ENCODE measurements at regions not wholly inside any gene's neighbourhood (a gene's known extent, or its start where the extent isn't known, plus 50 kb on each side); places are given as distances from the start of the nearest gene placed in this dataset.

GRCh38 chr10:36597756-36598320 lies 527.6 kb upstream of the ANKRD30A start:
- no peaks in the 10 kb centered on the region for H3K9me3 ChIP-seq (ENCODE audit: control insufficient read depth, low read length)
- DNase-seq = no peak
- no peaks in the 10 kb centered on the region for H3K36me3 ChIP-seq (ENCODE audit: control insufficient read depth, insufficient read depth, low read length)
- H3K27ac ChIP-seq (ENCODE audit: insufficient read depth, low read length, poor library complexity, severe bottlenecking) = no peak overlapping the region
- no peak overlapping the region for H3K4me3 ChIP-seq (ENCODE audit: insufficient read depth, low read depth, low read length, poor library complexity, severe bottlenecking)
- H3K27me3 ChIP-seq (replicated peaks; ENCODE audit: control insufficient read depth, insufficient read depth, low read length, poor library complexity, severe bottlenecking) = no peaks in the 10 kb centered on the region
- H3K4me1 ChIP-seq (ENCODE audit: control insufficient read depth, insufficient read depth, low read length, poor library complexity, severe bottlenecking) = no peaks in the 10 kb centered on the region

DNA sequence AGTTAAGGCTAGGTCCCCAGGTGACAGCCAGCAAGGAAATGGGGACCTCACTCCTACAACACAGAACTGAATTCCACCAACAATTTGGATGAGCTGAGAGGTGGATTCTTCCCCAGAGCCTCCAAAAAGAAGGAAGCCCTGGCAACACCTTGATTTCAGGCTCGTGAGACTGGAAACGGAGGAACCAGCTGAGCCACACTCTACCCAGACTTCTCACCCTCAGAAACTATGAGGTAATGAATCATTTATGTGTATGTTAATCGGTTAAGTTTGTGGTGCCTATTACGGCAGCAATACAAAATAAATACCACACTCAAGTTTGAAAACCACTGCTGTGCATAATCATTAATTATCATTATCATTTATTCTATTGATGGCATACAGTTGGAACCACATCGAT lies 532.4 kb upstream of the ANKRD30A start:
- Histone ChIP-seq H3K27me3 (replicated peaks; ENCODE audit: control insufficient read depth, insufficient read depth, low read length, poor library complexity, severe bottlenecking) (no peaks in the 10 kb centered on the region), H3K27ac (ENCODE audit: insufficient read depth, low read length, poor library complexity, severe bottlenecking) (no peak overlapping the region), H3K4me1 (ENCODE audit: control insufficient read depth, insufficient read depth, low read length, poor library complexity, severe bottlenecking) (no peaks in the 10 kb centered on the region), H3K4me3 (ENCODE audit: insufficient read depth, low read depth, low read length, poor library complexity, severe bottlenecking) (no peak overlapping the region), H3K9me3 (ENCODE audit: control insufficient read depth, low read length) (no peaks in the 10 kb centered on the region), H3K36me3 (ENCODE audit: control insufficient read depth, insufficient read depth, low read length) (no peaks in the 10 kb centered on the region)
- DNase-seq = no peak

GRCh38 chr10:36591436-36591835 lies 534.0 kb upstream of the ANKRD30A start:
- H3K27me3 ChIP-seq (replicated peaks; ENCODE audit: control insufficient read depth, insufficient read depth, low read length, poor library complexity, severe bottlenecking) = no peaks in the 10 kb centered on the region
- H3K27ac ChIP-seq (ENCODE audit: insufficient read depth, low read length, poor library complexity, severe bottlenecking) = no peak overlapping the region

GRCh38 chr10:36583690-36584089 lies 541.7 kb upstream of the ANKRD30A start:
- H3K9me3 ChIP-seq (ENCODE audit: control insufficient read depth, low read length) = no peaks in the 10 kb centered on the region
- H3K27me3 ChIP-seq (replicated peaks; ENCODE audit: control insufficient read depth, insufficient read depth, low read length, poor library complexity, severe bottlenecking) = no peaks in the 10 kb centered on the region
- H3K4me3 ChIP-seq (ENCODE audit: insufficient read depth, low read depth, low read length, poor library complexity, severe bottlenecking) = no peak overlapping the region
- DNase-seq = no peak
- H3K4me1 ChIP-seq (ENCODE audit: control insufficient read depth, insufficient read depth, low read length, poor library complexity, severe bottlenecking) = no peaks in the 10 kb centered on the region
- H3K36me3 ChIP-seq (ENCODE audit: control insufficient read depth, insufficient read depth, low read length) = no peaks in the 10 kb centered on the region
- H3K27ac ChIP-seq (ENCODE audit: insufficient read depth, low read length, poor library complexity, severe bottlenecking) = no peak overlapping the region

More at GRCh38 chr10:36591436-36591835, 534.0 kb upstream of the ANKRD30A start:
- no peaks in the 10 kb centered on the region for H3K4me1 ChIP-seq (ENCODE audit: control insufficient read depth, insufficient read depth, low read length, poor library complexity, severe bottlenecking)
- DNase-seq = no peak
- no peaks in the 10 kb centered on the region for H3K9me3 ChIP-seq (ENCODE audit: control insufficient read depth, low read length)
- no peak overlapping the region for H3K4me3 ChIP-seq (ENCODE audit: insufficient read depth, low read depth, low read length, poor library complexity, severe bottlenecking)
- no peaks in the 10 kb centered on the region for H3K36me3 ChIP-seq (ENCODE audit: control insufficient read depth, insufficient read depth, low read length)

DNA sequence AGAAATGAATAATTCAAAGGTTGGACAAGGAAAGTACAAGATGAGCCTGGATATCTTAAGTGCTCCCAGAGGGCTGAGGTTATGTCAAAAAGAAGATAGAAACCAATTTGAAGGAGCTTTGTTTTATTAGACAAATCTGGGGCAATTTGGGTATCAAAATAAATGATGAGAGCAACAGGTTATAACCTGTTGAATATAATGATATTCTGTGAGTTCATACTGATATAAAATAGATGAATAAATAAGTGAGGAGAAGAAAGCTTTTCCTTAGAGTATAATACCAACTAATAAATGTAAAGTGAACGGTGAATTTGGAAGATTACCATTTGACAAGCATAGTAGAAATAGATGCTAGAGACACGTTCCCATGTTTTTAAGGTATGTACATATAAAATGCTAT lies 544.2 kb upstream of the ANKRD30A start:
- Histone ChIP-seq H3K27ac (ENCODE audit: insufficient read depth, low read length, poor library complexity, severe bottlenecking) (no peak overlapping the region), H3K4me3 (ENCODE audit: insufficient read depth, low read depth, low read length, poor library complexity, severe bottlenecking) (no peak overlapping the region), H3K4me1 (ENCODE audit: control insufficient read depth, insufficient read depth, low read length, poor library complexity, severe bottlenecking) (no peaks in the 10 kb centered on the region), H3K9me3 (ENCODE audit: control insufficient read depth, low read length) (no peaks in the 10 kb centered on the region), H3K36me3 (ENCODE audit: control insufficient read depth, insufficient read depth, low read length) (no peaks in the 10 kb centered on the region), H3K27me3 (replicated peaks; ENCODE audit: control insufficient read depth, insufficient read depth, low read length, poor library complexity, severe bottlenecking) (no peaks in the 10 kb centered on the region)
- no peak for DNase-seq

GRCh38 chr10:36578306-36578705 lies 547.1 kb upstream of the ANKRD30A start:
- Histone ChIP-seq H3K36me3 (ENCODE audit: control insufficient read depth, insufficient read depth, low read length) (no peaks in the 10 kb centered on the region), H3K4me1 (ENCODE audit: control insufficient read depth, insufficient read depth, low read length, poor library complexity, severe bottlenecking) (no peaks in the 10 kb centered on the region), H3K4me3 (ENCODE audit: insufficient read depth, low read depth, low read length, poor library complexity, severe bottlenecking) (no peak overlapping the region), H3K9me3 (ENCODE audit: control insufficient read depth, low read length) (no peaks in the 10 kb centered on the region), H3K27me3 (replicated peaks; ENCODE audit: control insufficient read depth, insufficient read depth, low read length, poor library complexity, severe bottlenecking) (no peaks in the 10 kb centered on the region), H3K27ac (ENCODE audit: insufficient read depth, low read length, poor library complexity, severe bottlenecking) (no peak overlapping the region)
- no peak for DNase-seq

- H3K9me3 ChIP-seq (ENCODE audit: control insufficient read depth, low read length) = no peaks in the 10 kb centered on the region
- no peaks in the 10 kb centered on the region for H3K36me3 ChIP-seq (ENCODE audit: control insufficient read depth, insufficient read depth, low read length)
- no peaks in the 10 kb centered on the region for H3K27me3 ChIP-seq (replicated peaks; ENCODE audit: control insufficient read depth, insufficient read depth, low read length, poor library complexity, severe bottlenecking)
- no peak overlapping the region for H3K4me3 ChIP-seq (ENCODE audit: insufficient read depth, low read depth, low read length, poor library complexity, severe bottlenecking)
- DNase-seq = no peak
- no peaks in the 10 kb centered on the region for H3K4me1 ChIP-seq (ENCODE audit: control insufficient read depth, insufficient read depth, low read length, poor library complexity, severe bottlenecking)
- H3K27ac ChIP-seq (ENCODE audit: insufficient read depth, low read length, poor library complexity, severe bottlenecking) = no peak overlapping the region
Measured at GRCh38 chr10:36577126-36577525, 548.3 kb upstream of the ANKRD30A start.

DNA sequence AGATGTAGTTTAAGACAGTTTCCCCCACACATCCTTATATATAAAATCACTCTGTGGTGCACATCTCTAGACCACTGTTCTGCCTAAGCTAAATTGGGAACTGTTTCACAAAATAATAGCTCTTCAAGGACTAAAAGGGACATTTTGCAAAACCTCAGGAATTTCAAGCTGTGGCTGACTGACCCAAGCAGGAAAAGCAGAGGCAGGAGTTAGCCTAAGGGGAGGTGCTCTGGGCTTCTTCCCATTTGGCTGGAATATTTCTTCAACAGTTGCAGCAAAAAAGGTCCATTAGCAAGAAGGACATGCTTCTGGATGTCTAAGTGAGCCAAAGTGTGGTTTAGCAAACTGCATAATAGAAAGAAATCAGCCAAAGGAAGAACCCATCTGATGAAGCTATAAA lies 551.2 kb upstream of the ANKRD30A start:
- Histone ChIP-seq H3K36me3 (ENCODE audit: control insufficient read depth, insufficient read depth, low read length) (no peaks in the 10 kb centered on the region), H3K27ac (ENCODE audit: insufficient read depth, low read length, poor library complexity, severe bottlenecking) (no peak overlapping the region), H3K4me3 (ENCODE audit: insufficient read depth, low read depth, low read length, poor library complexity, severe bottlenecking) (no peak overlapping the region), H3K27me3 (replicated peaks; ENCODE audit: control insufficient read depth, insufficient read depth, low read length, poor library complexity, severe bottlenecking) (no peaks in the 10 kb centered on the region), H3K4me1 (ENCODE audit: control insufficient read depth, insufficient read depth, low read length, poor library complexity, severe bottlenecking) (no peaks in the 10 kb centered on the region), H3K9me3 (ENCODE audit: control insufficient read depth, low read length) (no peaks in the 10 kb centered on the region)
- no peak for DNase-seq

DNA sequence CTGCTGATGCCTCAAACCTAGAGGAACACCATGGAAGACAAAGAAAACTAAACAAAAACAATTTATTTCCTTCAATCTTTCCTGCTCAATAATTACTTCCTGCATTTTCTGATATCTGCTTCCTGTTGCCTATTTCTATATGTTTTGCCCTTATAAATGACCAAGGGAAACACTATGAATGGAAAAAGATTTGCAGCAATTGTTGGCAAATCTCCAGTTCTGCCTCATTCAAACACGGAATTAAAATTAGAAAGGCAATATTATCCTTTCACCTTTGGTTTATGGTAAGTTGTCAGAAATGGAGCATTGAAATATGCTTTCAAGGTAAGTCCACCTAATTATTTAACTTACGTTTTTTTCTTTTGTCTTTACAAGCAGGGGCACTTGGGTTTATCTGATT lies 552.2 kb upstream of the ANKRD30A start:
- DNase-seq = no peak
- Histone ChIP-seq H3K9me3 (ENCODE audit: control insufficient read depth, low read length) (no peaks in the 10 kb centered on the region), H3K27ac (ENCODE audit: insufficient read depth, low read length, poor library complexity, severe bottlenecking) (no peak overlapping the region), H3K27me3 (replicated peaks; ENCODE audit: control insufficient read depth, insufficient read depth, low read length, poor library complexity, severe bottlenecking) (no peaks in the 10 kb centered on the region), H3K4me1 (ENCODE audit: control insufficient read depth, insufficient read depth, low read length, poor library complexity, severe bottlenecking) (no peaks in the 10 kb centered on the region), H3K4me3 (ENCODE audit: insufficient read depth, low read depth, low read length, poor library complexity, severe bottlenecking) (no peak overlapping the region), H3K36me3 (ENCODE audit: control insufficient read depth, insufficient read depth, low read length) (no peaks in the 10 kb centered on the region)

GRCh38 chr10:36564433-36564832 lies 561.0 kb upstream of the ANKRD30A start:
- no peak overlapping the region for H3K27ac ChIP-seq (ENCODE audit: insufficient read depth, low read length, poor library complexity, severe bottlenecking)
- no peaks in the 10 kb centered on the region for H3K27me3 ChIP-seq (replicated peaks; ENCODE audit: control insufficient read depth, insufficient read depth, low read length, poor library complexity, severe bottlenecking)
- H3K9me3 ChIP-seq (ENCODE audit: control insufficient read depth, low read length) = no peaks in the 10 kb centered on the region
- no peak for DNase-seq
- H3K4me1 ChIP-seq (ENCODE audit: control insufficient read depth, insufficient read depth, low read length, poor library complexity, severe bottlenecking) = no peaks in the 10 kb centered on the region
- H3K36me3 ChIP-seq (ENCODE audit: control insufficient read depth, insufficient read depth, low read length) = no peaks in the 10 kb centered on the region
- H3K4me3 ChIP-seq (ENCODE audit: insufficient read depth, low read depth, low read length, poor library complexity, severe bottlenecking) = no peak overlapping the region

All from effector memory CD4-positive, alpha-beta T cell (primary cell).